ENCODE measurements at regions not wholly inside any gene's neighbourhood (a gene's known extent, or its start where the extent isn't known, plus 50 kb on each side); places are given as distances from the start of the nearest gene placed in this dataset.

DNA sequence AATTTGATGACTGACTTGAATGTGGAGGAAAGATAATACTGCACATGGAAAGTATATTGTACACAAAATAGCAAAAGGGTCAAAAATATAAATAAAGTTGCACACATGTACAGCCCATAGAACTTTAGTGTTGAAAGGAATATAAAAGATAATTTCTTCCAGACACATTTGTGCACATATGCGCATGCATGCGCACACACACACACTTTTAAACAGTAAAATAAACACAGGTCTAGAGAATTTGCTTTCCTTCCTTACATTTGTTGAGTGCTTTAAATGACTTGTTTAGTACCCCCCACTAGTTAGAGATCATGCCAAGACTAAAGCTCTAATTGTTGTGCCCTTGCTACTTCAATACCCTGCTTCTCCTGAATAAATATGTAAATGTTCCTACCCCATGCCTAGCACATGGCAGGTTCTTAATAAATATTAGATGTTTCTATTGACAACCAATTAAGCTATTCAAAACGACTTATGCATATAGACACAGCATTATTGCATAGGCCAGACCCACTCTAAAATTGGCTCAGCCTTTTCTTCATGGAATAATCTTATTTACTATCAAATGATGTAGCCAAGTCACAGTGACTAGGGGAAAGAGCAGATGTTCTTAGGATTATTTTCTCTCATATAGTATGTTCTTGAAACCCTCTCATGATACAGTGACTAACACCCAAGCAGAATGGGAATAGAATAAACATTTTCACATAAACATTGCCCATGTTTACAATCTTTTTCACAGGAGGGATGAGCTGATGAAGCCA, 165.5 kb upstream of the ACVR2A start:
- DNase-seq (ENCODE audit: low spot score) (no peak), ATAC-seq (ENCODE audit: low FRiP score) (no peak)
- TF ChIP-seq, protein P1, sequence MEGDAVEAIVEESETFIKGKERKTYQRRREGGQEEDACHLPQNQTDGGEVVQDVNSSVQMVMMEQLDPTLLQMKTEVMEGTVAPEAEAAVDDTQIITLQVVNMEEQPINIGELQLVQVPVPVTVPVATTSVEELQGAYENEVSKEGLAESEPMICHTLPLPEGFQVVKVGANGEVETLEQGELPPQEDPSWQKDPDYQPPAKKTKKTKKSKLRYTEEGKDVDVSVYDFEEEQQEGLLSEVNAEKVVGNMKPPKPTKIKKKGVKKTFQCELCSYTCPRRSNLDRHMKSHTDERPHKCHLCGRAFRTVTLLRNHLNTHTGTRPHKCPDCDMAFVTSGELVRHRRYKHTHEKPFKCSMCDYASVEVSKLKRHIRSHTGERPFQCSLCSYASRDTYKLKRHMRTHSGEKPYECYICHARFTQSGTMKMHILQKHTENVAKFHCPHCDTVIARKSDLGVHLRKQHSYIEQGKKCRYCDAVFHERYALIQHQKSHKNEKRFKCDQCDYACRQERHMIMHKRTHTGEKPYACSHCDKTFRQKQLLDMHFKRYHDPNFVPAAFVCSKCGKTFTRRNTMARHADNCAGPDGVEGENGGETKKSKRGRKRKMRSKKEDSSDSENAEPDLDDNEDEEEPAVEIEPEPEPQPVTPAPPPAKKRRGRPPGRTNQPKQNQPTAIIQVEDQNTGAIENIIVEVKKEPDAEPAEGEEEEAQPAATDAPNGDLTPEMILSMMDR (IDR thresholded peaks at IDR 0.05), result no peak

DNA sequence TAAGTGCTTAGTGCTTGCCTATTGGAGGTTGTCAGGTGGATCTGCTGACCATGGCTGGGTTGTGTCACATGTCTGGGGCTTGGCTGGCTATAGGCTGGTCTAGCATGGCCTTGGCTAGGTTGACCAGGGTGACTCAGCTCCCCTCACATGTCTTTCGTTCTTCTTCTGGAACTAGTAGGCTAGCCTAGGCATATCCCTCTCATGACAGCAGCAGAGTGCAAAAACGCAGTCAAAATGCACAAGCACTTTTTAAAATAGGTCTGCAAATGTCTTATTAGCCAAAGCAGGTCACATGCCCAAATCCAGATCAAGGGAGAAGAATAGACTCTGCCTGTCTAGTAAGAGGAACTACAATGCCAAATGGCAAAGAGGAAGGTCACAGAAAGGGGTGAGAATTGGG, 179.7 kb upstream of the ACVR2A start:
- ATAC-seq (ENCODE audit: low FRiP score) (no peak), DNase-seq (ENCODE audit: low spot score) (no peak)
- TF ChIP-seq, protein P1 (IDR thresholded peaks at IDR 0.05), result no peak

DNA sequence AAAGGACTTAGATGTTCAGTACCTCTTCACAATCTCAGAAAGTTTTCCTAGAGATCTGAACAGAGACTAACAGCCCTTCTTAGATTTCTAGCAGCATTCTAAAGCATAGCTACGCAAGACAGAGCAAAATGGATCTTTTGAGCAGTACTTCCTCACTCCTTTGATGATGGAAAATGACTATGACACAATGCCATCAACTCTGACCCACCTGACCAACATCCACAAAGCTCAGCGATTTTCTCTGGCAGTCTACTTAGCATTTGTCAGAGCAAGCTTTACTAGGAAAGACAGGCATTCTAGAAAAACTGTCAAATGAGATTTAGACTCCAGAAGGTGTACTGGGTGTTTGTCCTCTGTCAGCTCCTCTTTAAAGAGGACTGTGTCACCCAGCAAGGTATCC, 180.9 kb upstream of the ACVR2A start:
- ATAC-seq (ENCODE audit: low FRiP score), result no peak
- DNase-seq (ENCODE audit: low spot score), result no peak
- TF ChIP-seq, protein P1 (IDR thresholded peaks at IDR 0.05), result no peak

DNA sequence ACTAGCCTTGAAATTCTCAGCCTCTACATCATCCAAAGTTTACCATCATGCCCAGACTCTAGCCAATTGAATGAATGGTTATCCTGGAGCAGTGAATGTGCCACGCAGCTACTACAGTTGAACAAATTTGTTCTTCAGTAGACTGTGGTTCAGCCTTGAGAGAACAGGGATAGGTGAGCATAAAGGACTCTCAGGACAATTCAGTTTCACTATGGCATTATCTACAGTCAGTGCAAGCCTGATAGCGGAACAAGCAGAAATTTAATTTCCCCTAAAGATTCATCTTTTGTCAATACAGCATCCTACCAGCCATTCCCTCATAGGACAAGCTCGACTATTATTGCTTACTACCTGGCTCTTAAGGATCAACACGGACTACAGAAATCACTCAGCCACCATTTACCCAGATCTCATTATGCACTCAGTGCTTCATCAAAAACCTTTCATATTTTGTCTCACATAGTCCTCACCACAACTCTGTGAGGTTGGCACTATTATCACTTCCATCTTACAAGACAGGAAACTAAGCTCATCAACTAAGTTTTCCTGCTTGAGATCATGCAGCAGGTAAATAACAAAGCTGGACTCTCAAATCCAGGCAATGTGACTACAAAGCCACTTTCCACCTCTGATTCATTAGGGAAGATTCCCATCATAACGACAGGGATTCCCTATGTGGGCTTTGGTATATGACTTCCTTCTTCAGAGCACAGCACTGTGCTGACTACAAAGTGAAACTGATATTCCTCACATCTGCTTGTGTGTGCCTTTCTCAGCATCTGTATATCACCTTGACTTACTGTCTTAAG, 181.5 kb upstream of the ACVR2A start:
- ATAC-seq (ENCODE audit: low FRiP score), result no peak
- TF ChIP-seq, protein P1 (IDR thresholded peaks at IDR 0.05), result no peak
- DNase-seq (ENCODE audit: low spot score), result no peak

DNA sequence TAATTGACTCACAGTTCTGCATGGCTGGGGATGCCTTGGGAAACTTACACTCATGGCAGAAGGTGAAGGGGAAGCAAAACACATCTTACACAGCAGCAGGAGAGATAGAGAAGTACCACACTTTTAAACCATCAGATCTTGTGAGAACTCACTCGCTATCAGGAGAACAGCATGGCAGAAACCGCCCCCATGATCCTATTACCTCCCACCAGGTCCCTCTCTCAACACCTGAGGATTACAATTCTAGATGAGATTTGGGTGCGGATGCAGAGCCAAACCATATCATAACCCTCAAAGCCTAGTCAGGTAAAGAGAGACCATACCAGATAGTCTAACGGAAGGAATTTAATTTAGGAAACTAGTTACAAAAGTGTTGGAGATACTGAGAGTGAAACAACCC, 182.6 kb upstream of the ACVR2A start:
- DNase-seq (ENCODE audit: low spot score), result no peak
- TF ChIP-seq, protein P1 (IDR thresholded peaks at IDR 0.05), result no peak
- ATAC-seq (ENCODE audit: low FRiP score), result no peak

DNA sequence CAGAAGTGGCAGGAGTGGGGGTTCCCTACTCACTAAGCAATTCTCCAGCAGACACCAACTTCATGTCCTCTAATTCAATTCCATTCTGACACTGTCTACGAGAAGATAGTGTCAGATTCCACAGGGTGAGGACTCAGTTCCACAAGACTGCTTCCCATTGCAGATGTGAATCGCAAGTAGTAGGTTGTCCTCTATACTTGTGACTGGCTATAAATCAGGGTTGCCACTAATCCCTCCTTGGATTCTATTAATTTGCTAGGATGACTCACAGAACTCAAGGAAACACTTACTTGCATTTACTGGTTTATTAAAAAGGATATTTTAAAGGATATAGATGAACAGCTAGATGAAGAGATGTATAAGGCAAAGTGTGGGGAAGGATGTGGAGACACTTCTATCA, 184.1 kb upstream of the ACVR2A start:
- ATAC-seq (ENCODE audit: low FRiP score) (no peak), DNase-seq (ENCODE audit: low spot score) (no peak)
- TF ChIP-seq, protein P1 (IDR thresholded peaks at IDR 0.05), result no peak

Measured in omental fat pad (tissue), 3 donors.